ENCODE measurements at regions not wholly inside any gene's neighbourhood (a gene's known extent, or its start where the extent isn't known, plus 50 kb on each side); places are given as distances from the start of the nearest gene placed in this dataset.
"Not testable (repeated sequence)": the region's sequence is repeated elsewhere in the genome, so short reads cannot be mapped to it uniquely, and the experiment has no call there.

DNA sequence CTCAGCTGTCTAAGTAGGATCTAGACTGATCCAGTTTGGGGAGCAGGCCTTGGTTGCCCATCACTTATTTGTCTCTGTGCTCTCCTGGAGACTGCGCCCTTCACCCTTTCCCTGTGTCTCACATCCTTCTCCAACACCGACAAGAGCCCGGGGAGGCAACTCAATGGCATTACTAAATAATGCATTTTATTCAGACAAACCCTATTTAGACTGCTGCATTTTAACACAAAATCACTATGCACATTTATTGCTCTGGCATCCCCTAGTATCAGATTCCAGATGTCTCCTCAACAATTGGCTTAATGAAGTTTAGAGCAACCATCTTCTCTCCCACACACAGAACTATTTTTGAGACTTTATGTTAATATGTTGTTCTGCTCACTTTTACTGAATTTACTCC, 436.4 kb upstream of the CHRM3 start:
- DNase-seq (ENCODE audit: low read depth in 3 of 3, low spot score in 2 of 3): no peak

DNA sequence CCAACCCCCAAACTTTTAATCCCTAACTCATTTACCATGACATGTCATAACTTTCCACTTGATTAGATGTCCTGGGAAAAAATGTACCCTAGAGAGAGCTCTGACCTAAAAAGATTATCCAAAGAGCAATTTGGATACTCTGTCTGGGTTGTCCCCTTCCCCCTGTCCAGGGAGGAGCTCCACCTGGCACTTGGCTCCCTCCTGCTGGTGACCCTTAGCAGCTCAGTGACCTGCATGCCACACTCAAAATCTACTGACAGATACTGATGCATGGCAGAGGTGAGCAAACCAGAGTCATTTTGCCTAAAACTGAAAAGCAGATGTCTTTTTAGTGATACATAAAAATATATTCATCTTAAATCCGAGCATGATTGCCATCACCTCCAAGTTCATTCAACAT, 442.3 kb upstream of the CHRM3 start:
- no peak for DNase-seq (ENCODE audit: low read depth in 3 of 3, low spot score in 2 of 3)

DNA sequence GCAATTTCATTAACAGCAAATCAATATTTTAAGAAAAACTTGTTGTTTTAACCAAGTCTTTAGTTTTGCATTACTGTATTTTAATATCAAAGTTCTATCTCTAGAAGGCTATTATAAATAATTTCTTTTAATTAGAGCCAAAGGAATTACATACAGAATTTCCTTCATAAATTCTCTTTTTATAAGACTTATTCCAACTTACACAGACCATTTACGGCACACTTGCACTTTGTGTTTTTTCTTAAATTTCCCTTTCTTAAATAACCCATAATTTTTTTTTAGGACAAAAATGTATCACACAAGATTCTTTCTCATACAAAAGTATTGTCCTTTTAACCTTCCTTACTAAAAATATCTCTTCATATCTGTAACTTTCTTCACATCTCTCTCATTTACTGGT, 458.5 kb upstream of the CHRM3 start:
- no peak for DNase-seq (ENCODE audit: low read depth in 3 of 3, low spot score in 2 of 3)

DNA sequence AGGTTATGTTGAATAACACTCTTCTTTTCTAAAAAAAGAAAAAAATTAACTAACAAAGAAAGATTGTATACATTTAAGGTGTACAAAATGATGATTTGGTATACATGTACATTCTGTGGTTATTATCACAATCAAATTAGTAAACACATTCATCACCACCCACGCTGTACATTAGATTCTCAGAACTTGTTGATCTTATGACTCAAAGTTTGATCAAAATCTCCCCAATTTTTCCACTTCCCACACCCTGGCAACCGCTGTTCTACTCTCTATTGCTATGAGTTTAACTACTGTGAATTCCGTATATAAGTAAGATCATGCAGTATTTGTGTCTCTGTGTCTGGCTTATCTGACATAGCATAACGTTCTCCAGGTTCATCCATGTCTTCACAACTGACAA, 469.5 kb upstream of the CHRM3 start:
- no peak for DNase-seq (ENCODE audit: low read depth in 3 of 3, low spot score in 2 of 3)

DNA sequence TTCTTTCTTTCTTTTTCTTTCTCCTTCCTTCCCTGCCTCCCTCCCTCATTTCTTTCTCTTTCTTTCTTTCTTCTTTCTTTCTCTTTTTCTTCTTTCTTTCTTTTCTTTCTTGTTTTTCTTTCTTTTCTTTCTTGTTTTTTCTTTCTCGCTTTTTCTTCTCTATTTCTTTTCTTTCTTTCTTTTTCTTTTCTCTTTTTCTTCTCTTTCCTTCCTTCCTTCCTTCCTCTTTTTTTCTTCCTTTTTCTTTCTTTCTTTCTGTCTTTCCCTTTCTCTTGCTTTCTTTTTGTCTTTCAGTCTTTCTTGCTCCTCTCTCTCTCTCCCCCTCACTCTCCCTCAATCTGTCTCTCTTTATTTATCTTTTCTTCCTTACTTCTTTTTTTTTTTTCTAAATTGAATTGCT, 472.0 kb upstream of the CHRM3 start:
- DNase-seq (ENCODE audit: low read depth in 3 of 3, low spot score in 2 of 3): no peak

DNA sequence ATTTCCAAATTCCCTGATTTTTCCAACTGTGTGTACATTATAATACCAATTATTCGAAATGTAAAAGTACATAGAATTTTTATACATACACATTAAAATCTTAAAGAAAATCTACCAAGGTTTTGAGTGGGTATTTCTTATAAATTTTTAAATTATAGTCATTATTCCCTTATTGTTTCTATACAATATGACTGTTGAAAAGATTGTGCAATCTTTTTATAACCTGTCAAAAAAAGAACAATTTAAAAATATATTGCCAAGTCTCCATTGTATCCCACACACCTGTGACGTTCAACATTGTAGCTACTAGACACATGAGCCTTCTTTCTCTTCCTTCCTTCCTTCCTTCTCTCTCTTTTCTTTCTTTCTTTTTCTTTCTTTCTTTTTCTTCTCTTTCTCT, 473.2 kb upstream of the CHRM3 start:
- DNase-seq (ENCODE audit: low read depth in 3 of 3, low spot score in 2 of 3): no peak

DNA sequence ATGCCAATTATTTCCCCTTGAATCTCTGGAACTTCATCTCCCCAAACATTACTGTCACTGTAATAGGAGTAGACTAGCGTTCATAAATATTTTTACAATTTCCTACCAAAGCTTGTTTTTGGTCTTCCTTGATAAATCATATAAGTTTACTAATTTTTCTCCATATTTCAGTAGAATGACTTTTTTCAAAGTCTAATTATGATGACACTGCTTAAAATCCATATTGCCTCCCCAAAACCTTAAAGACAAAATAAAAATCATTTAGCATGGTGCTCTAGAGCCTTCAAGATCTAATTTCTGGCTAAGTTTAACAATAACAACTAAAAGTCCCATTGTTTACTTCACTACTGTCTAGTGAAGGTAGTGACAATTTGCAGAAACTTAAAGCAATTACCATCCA, 474.2 kb upstream of the CHRM3 start:
- DNase-seq (ENCODE audit: low read depth in 3 of 3, low spot score in 2 of 3): no peak

DNA sequence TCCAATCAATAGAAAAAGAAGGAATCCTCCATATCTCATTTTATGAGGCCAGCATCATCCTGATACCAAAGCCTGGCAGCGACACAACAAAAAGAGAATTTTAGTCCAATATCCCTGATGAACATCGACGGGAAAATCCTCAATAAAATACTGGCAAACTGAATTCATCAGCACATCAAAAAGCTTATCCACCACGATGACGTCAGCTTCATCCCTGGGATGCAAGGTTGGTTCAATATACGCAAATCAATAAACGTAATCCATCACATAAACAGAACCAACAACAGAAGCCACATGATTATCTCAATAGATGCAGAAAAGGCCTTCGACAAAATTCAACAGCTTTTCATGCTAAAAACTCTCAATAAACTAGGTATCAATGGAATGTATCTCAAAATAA, 483.6 kb upstream of the CHRM3 start:
- not testable (repeated sequence) for DNase-seq (ENCODE audit: low read depth in 3 of 3, low spot score in 2 of 3)

DNA sequence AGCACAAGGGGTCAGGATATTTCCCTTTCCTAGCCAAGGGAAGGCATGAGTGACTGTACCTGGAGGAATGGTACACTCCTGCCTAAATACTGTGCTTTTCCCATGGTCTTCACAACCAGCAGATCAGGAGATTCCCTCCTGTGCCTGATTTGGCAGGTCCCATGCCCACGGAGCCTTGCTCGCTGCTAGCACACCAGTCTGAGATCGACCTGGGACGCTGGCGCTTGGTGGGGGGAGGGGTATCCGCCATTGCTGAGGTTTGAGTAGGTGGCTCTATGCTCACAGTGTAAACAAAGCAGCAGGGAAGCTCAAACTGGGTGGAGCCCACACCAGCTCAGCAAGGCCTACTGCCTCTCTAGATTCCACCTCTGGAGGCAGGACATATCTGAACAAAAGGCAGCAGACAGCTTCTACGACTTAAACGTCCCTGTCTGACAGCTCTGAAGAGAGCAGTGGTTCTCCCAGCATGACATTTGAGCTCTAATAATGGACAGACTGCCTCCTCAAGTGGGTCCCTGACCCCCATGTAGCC, 486.0 kb upstream of the CHRM3 start:
- no peak for DNase-seq (ENCODE audit: low read depth in 3 of 3, low spot score in 2 of 3)

DNA sequence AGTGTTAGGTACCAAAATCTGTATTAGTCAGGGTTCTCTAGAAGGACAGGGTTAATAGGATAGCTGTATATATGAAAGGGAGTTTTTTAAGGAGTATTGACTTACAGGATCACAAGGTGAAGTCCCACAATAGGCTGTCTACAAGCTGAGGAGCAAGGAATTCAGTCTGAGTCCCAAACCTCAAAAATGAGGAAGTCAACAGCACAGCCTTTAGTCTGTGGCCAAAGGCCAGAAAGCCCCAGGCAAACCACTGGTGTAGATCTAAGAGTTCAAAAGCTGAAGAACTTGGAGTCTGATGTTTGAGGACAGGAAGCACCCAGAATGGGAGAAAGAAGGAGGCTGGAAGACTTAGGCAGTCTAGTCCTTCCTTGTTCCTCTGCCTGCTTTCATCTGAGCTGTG, 487.5 kb upstream of the CHRM3 start:
- no peak for DNase-seq (ENCODE audit: low read depth in 3 of 3, low spot score in 2 of 3)

DNA sequence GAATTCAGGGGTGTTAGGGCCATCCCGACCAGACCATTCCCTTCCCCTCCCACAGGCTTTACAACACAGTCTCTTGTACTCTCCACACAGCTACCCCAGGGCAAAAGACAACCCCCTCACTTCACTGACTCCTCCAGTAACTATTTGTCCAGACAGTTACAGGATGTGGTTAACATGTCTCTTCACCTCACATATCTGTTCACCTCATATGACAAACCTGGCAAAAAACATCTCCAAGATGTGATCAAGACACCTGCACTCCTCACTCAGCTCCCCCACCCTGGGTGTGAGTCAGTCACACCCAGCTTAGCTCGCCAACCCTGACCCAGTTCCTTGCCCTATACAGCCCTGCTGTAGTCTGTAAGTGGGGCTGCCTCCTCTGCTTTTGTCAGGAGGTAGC, 490.5 kb upstream of the CHRM3 start:
- no peak for DNase-seq (ENCODE audit: low read depth in 3 of 3, low spot score in 2 of 3)

DNA sequence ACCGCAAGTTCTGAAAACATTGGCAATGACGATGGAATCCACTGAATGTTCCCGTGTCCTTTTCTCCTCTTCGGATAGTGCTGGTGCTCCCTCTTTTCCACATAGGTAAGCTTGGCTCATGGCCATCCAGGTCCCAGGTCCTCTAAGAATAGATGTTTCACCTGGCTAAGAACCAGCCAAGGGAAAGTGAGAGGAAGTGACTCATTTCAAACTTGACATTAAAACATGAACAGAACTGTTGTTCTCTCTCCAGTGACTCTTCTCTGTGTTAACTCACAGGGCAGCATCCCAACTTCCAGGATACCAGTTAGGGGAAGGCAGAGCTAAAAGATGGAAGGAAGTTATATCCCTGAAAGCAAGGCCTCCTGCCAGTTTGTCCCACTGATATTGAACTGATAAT, 493.8 kb upstream of the CHRM3 start:
- no peak for DNase-seq (ENCODE audit: low read depth in 3 of 3, low spot score in 2 of 3)

DNA sequence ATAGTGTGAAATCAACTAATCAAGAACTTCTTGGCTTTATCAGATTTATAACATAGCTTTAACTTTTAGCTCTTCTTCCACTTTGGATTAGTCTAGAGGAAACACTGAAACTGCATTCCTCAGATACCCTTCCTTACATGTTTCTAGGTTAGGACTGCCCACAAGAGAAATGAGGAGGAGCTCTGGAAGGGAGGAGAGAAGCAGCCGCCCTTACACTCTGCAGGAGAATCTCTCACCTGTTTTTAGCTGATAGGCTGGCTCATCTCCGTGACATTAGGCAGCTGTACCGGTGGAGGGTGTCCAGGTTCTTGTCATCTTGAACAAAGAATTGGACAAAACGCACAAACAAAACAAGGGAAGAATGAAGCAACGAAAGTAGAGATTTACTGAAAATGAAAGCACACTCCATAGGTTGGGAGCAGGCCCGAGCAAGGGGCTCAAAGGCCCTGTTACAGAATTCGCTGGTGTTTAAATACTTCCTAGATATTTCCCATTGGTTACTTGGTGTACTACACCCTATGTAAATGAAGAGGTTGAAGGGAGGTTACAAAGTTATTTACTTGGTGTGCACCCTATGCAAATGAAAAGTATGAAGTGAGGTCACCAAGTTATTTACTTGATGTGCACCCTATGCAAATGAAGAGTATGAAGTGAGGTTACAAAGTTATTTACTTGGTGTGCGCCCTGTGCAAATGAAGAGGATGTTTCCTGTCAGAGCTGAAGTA, 524.9 kb upstream of the CHRM3 start:
- no peak for DNase-seq (ENCODE audit: low read depth in 3 of 3, low spot score in 2 of 3)

DNA sequence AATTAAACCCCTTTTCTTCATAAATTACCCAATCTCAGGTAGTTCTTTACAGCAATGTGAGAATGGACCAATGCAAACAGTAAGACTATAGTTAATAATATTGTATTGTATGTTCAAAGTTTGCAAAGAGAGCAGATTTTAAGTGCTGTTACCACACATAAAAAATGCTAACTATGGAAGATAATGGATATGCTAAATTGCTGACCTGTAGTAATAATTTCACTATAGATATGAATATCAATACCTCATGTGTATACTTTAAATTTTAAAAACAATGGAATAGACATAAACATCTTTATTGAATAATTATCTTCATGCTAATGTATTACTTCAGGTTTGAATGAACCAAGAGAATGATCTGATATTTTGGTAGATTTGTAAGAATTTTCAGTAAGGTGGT, 552.4 kb upstream of the CHRM3 start:
- no peak for DNase-seq (ENCODE audit: low read depth in 3 of 3, low spot score in 2 of 3)

DNA sequence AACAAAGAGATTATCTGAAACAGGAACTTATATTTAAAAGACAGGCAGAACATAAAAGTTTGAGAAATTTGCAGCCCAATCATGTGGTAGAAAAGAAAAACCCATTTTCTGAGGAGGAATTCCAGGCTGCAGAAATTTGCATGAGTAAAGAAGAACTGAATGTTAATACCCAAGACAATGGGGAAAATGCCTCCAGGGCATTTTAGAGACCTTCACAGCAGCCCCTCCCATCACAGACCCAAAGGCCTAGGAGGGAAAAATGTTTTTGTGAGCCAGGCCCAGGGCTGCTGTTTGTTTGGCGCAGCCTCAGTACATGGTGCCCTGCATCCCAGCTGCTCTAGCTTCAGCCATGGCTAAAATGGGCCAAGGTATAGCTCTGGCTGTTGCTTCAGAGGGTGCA, 554.3 kb upstream of the CHRM3 start:
- no peak for DNase-seq (ENCODE audit: low read depth in 3 of 3, low spot score in 2 of 3)

DNA sequence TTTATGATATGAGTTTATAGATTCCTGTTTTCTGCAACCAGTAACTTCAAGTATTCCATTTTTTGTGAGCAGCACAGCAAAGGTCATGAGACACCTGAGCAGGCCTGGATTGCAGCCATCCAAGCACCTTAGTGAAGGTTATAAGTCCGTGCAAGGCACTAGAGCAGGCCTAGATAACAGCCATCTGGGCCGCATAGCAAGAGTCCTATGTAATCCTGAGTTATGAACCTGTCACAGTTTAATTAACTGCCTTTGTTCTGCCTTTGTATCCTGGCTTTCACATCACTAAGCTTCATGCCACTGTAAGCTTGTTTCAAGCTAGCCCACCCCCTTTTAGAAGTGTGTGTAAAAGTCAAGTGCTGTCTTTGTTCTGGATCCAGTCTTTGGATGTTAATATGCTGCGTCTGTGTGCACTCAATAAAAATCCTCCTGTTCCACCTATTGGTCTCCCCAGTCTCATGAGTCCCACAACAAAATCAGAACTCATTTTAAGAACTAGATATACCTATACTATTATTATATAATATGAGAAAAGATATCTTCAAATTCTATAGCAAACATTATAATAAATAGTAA, 556.2 kb upstream of the CHRM3 start:
- no peak for DNase-seq (ENCODE audit: low read depth in 3 of 3, low spot score in 2 of 3)

DNA sequence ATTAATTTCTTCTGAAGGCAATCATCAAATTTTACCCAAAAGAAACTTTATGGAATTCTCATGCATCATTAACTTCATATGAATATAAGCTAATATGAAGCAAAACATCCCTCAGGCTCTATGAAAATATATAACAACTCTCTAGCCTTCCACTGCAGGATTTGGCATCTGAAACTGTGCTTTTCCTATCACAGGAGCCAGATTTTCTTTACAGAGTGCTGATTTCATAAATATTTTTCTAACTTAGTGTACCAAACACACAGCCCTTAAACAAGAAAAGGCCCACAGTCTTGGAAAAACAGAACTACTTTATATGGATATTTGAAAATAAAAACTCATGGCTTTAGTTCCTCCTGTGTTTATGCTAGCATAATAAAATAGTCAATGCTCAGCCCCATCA, 559.5 kb upstream of the CHRM3 start:
- DNase-seq (ENCODE audit: low read depth in 3 of 3, low spot score in 2 of 3): no peak

DNA sequence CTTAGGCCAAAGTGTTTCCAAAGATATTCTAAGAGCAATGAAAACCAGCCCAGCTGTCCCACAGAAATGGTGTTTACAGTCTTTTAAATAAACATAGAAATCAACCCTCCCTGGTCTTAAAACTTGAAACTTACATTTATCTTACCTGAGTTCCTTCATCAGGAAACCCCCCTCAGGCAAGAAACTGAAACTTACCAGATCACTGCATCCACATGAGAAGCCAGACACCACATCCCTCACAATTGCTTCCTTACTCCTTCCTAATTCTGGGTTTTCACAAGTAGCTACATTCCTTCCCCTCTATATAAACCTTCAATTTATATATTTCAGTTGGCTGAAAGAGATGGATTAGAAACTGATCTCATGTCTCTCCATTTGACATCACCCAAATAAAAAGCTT, 563.0 kb upstream of the CHRM3 start:
- no peak for DNase-seq (ENCODE audit: low read depth in 3 of 3, low spot score in 2 of 3)

DNA sequence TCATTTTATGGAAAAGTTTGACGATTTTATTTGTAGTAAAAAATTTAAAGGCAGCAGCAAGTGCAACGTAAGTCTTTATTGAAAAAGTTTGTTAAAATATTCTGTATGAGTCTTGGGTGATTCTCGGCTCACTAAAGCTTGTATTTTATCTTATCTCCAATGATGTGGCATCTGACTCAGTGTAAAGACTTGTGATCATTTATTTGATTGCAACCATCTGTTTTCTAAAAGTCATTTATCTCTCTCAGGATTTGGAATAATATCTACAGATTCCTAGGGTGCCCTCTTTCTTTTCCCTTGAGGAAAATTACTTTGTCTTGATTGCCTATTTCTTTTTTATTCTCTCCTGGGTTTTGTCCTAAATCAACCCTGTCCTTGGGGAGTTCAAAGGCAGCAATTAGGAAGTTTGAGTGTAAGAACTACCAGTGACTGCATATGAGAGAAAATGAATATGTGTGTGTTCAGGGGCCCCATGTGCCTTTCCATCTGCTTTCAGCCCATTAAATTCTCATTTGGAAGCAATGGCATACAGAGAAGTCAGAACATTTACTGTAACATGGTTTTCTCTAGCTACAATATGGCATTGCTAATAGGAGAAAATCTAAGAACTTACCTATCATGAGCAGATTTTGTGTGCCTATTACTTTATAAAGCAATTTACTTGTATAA, 575.0 kb upstream of the CHRM3 start:
- DNase-seq (ENCODE audit: low read depth in 3 of 3, low spot score in 2 of 3): no peak

DNA sequence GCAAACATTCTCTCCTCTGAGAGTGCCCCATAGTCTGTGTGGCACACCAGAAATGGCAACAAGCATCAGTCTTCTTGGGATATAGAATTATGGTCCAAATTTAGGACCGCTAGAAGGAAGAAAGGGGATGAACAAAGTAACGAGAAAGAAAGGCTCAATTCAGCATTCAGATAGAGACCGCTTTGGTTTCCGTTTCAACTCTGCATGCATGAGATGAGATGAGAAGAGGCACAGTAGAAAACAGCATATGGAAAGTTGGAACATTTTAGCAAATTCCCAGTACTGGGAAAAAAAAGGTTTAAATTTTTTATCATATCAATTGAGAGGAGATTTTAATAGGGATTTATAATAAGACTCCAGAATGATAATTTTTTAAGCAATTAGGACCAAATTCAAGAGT, 595.5 kb upstream of the CHRM3 start:
- no peak for DNase-seq (ENCODE audit: low read depth in 3 of 3, low spot score in 2 of 3)

DNA sequence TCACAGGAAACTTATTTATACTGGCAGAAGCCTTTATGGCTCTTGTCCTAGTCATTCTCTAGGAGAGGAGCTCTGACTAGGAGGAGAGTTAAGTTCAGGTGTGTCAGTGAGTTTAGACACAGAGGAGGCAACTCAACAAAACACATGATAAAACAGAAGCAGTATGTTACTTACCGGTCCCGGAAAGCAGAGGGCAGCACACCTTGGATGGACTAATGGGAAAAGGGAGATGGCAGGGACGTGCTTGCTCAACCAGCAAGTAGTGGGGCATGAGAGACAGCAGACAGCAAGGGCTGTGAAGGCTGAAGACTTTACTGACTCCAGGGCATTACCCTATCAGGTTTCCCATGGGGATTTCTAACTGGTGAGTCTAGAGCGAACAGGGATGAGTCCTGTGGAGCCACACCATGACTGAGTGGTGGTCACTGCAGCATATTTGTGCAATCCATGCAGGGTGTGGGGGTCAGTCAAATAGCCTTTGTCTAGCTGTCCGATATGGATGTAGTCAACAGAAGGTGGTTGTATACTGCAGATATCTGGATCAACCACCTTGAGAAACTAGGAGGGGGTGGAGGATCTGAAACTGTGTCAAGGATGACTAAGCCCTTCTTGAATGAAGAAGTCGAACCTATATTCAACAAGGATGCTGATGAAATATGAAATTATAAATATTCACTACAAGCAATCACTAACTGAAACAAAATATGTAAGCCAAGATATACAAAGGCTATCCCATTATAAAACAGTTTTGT, 596.3 kb upstream of the CHRM3 start:
- DNase-seq (ENCODE audit: low read depth in 3 of 3, low spot score in 2 of 3): no peak
